IMR-90 (cell line): ENCODE measurements at regions not wholly inside any gene's neighbourhood (a gene's known extent, or its start where the extent isn't known, plus 50 kb on each side); places are given as distances from the start of the nearest gene placed in this dataset.

Experiments
- ATAC-seq: fragments of 200-7000 bp; cut with Tn5 transposase; 2 replicates; pipeline ENCODE4 v1.9.1; 2020; ENCODE audit warnings: low read depth, mild to moderate bottlenecking, moderate library complexity
- BruUV-seq: library from RNA; stranded (reverse); fragments of 400-500 nt; replicated peaks from 2 replicates; lab custom pipeline; 2021; lab: Mats Ljungman, UMichigan
- CTCF ChIA-PET: fragments of 300-600 bp; formaldehyde crosslinking; extraction: SDS; loops from one replicate; lab custom pipeline; 2021; ENCODE audit warnings: antibody characterized with exemption; lab: Yijun Ruan, JAX
- POLR2A ChIA-PET: fragments of 300-600 bp; sonication (Branson Sonifier 250); formaldehyde crosslinking; loops from one replicate; lab custom pipeline; 2022; ENCODE audit warnings: antibody characterized with exemption; ENCODE audit not compliant: unreplicated experiment; lab: Charles Lee
- DNase-seq: peaks from one replicate; pipeline ENCODE4 v3.0.0; 2013
- H2AFZ ChIP-seq: replicated peaks from 2 replicates; pipeline ENCODE3; 2013; ENCODE audit warnings: low read length, mild to moderate bottlenecking; ENCODE audit not compliant: poor library complexity
- H2AK5ac ChIP-seq: 2 replicates; pipeline ENCODE4 v1.6.1; 2013; ENCODE audit warnings: low read depth, low read length, inconsistent platforms
- H2AK9ac ChIP-seq: replicated peaks from 2 replicates; pipeline ENCODE3; 2013; ENCODE audit warnings: mild to moderate bottlenecking, low read depth, low read length, moderate library complexity; ENCODE audit not compliant: poor library complexity
- H2BK120ac ChIP-seq: 2 replicates; pipeline ENCODE4 v1.6.1; 2013; ENCODE audit warnings: low read depth, low read length, inconsistent platforms
- H2BK15ac ChIP-seq: 3 replicates; pipeline ENCODE4 v1.6.1; 2013; ENCODE audit warnings: low read depth, low read length, inconsistent platforms
- H2BK20ac ChIP-seq: 2 replicates; pipeline ENCODE4 v1.6.1; 2013; ENCODE audit warnings: low read depth, mild to moderate bottlenecking, inconsistent platforms, low read length, moderate library complexity
- H2BK5ac ChIP-seq: 2 replicates; pipeline ENCODE4 v1.6.1; 2013; ENCODE audit warnings: mild to moderate bottlenecking, low read depth, low read length, inconsistent platforms; ENCODE audit not compliant: poor library complexity, severe bottlenecking
- H3K14ac ChIP-seq: replicated peaks from 2 replicates; pipeline ENCODE4 v1.6.1; 2013; ENCODE audit warnings: low read depth, low read length, inconsistent platforms
- H3K18ac ChIP-seq: 2 replicates; pipeline ENCODE4 v1.6.1; 2013; ENCODE audit warnings: low read depth, low read length, control low read depth
- H3K23ac ChIP-seq: 2 replicates; pipeline ENCODE4 v1.6.1; 2013; ENCODE audit warnings: low read depth, low read length, inconsistent platforms
- H3K27ac ChIP-seq: 2 replicates; pipeline ENCODE4 v1.5.1; 2013; ENCODE audit warnings: mild to moderate bottlenecking, control low read depth, low read length; ENCODE audit not compliant: insufficient read depth
- H3K27me3 ChIP-seq: 2 replicates; pipeline ENCODE4 v1.6.1; 2013; ENCODE audit warnings: low read length; ENCODE audit not compliant: control insufficient read depth, insufficient read depth
- H3K36me3 ChIP-seq: 2 replicates; pipeline ENCODE4 v1.6.1; 2013; ENCODE audit warnings: low read length, mixed read lengths; ENCODE audit not compliant: control insufficient read depth, insufficient read depth
- H3K4ac ChIP-seq: 2 replicates; pipeline ENCODE4 v1.6.1; 2013; ENCODE audit warnings: low read depth, low read length, inconsistent platforms
- H3K4me1 ChIP-seq: 2 replicates; pipeline ENCODE4 v1.6.1; 2013; ENCODE audit warnings: low read length, mixed read lengths; ENCODE audit not compliant: control insufficient read depth, insufficient read depth
- H3K4me2 ChIP-seq: 2 replicates; pipeline ENCODE4 v1.6.1; 2013; ENCODE audit warnings: low read depth, mild to moderate bottlenecking, control low read depth, low read length, moderate library complexity
- H3K4me3 ChIP-seq: 2 replicates; pipeline ENCODE4 v1.5.1; 2013; ENCODE audit warnings: low read depth, mild to moderate bottlenecking, control low read depth, low read length, moderate library complexity; ENCODE audit not compliant: insufficient read depth
- H3K56ac ChIP-seq: 2 replicates; pipeline ENCODE4 v1.6.1; 2013; ENCODE audit warnings: low read length, inconsistent platforms; ENCODE audit not compliant: insufficient read depth; ENCODE audit errors: extremely low read depth
- H3K79me1 ChIP-seq, 2 experiments: 2 replicates each; pipeline ENCODE4 v1.6.1; 2013; ENCODE audit warnings: low read length in 2 of 2, inconsistent platforms in 1 of 2, low read depth in 1 of 2
- H3K9ac ChIP-seq: 2 replicates; pipeline ENCODE4 v1.6.1; 2013; ENCODE audit warnings: low read depth, low read length, control low read depth
- H3K9me1 ChIP-seq: 2 replicates; pipeline ENCODE4 v1.6.1; 2013; ENCODE audit warnings: low read length, inconsistent platforms; ENCODE audit not compliant: insufficient read depth
- H3K9me3 ChIP-seq: 2 replicates; pipeline ENCODE4 v1.6.1; 2013; ENCODE audit warnings: low read length; ENCODE audit not compliant: control insufficient read depth, insufficient read depth
- H4K20me1 ChIP-seq: 2 replicates; pipeline ENCODE4 v1.6.1; 2013; ENCODE audit warnings: low read length, inconsistent platforms; ENCODE audit not compliant: insufficient read depth
- H4K5ac ChIP-seq: 2 replicates; pipeline ENCODE4 v1.6.1; 2013; ENCODE audit warnings: mild to moderate bottlenecking, low read depth, low read length, control low read depth
- H4K8ac ChIP-seq, 2 experiments: 2 replicates each; pipeline ENCODE4 v1.6.1; 2013; ENCODE audit warnings: low read depth in 2 of 2, low read length in 2 of 2, control low read depth in 1 of 2, inconsistent platforms in 1 of 2
- H4K91ac ChIP-seq: 2 replicates; pipeline ENCODE4 v1.6.1; 2013; ENCODE audit warnings: low read depth, low read length, inconsistent platforms; ENCODE audit not compliant: insufficient read depth
- BHLHE40 ChIP-seq: fragments of 150-350 bp; IDR thresholded peaks from 2 replicates; pipeline ENCODE4 v1.6.1; 2016; ENCODE audit warnings: mild to moderate bottlenecking, low read depth, low read length
- CEBPB ChIP-seq: IDR thresholded peaks from 2 replicates; pipeline ENCODE4 v1.6.1; 2012; ENCODE audit warnings: low read depth, low read length, improper control_type of control experiment
- CHD1 ChIP-seq: IDR thresholded peaks from 2 replicates; pipeline ENCODE4 v1.6.1; 2012; ENCODE audit warnings: low read depth, low read length, improper control_type of control experiment
- CTCF ChIP-seq: conservative IDR thresholded peaks from 2 replicates; pipeline ENCODE4 v1.5.1; 2012; ENCODE audit warnings: mild to moderate bottlenecking, low read depth, low read length, improper control_type of control experiment
- ELK1 ChIP-seq: fragments of 150-350 bp; IDR thresholded peaks from 2 replicates; pipeline ENCODE4 v1.6.1; 2016; ENCODE audit warnings: low read depth, mild to moderate bottlenecking, low read length, moderate library complexity, borderline replicate concordance
- FOS ChIP-seq: fragments of 150-350 bp; IDR thresholded peaks from 2 replicates; pipeline ENCODE4 v1.6.1; 2016; ENCODE audit warnings: low read depth, low read length
- MAFK ChIP-seq: IDR thresholded peaks from 2 replicates; pipeline ENCODE4 v1.6.1; 2012; ENCODE audit warnings: low read depth, low read length, improper control_type of control experiment
- MAZ ChIP-seq: IDR thresholded peaks from 2 replicates; pipeline ENCODE4 v1.6.1; 2012; ENCODE audit warnings: low read depth, mild to moderate bottlenecking, low read length, improper control_type of control experiment, moderate library complexity, borderline replicate concordance
- MXI1 ChIP-seq: IDR thresholded peaks from 2 replicates; pipeline ENCODE4 v1.6.1; 2012; ENCODE audit warnings: low read depth, mild to moderate bottlenecking, low read length, moderate library complexity, borderline replicate concordance
- NFE2L2 ChIP-seq: fragments of 150-350 bp; IDR thresholded peaks from 2 replicates; pipeline ENCODE4 v1.6.1; 2016; ENCODE audit warnings: low read depth, mild to moderate bottlenecking, low read length
- POLR2A ChIP-seq: IDR thresholded peaks from 2 replicates; pipeline ENCODE4 v1.6.1; 2012; ENCODE audit warnings: mild to moderate bottlenecking, low read depth, low read length
- RAD21 ChIP-seq: IDR thresholded peaks from 2 replicates; pipeline ENCODE4 v1.6.1; 2012; ENCODE audit warnings: low read length, improper control_type of control experiment
- RCOR1 ChIP-seq: IDR thresholded peaks from 2 replicates; pipeline ENCODE4 v1.6.1; 2012; ENCODE audit warnings: mild to moderate bottlenecking, low read length, improper control_type of control experiment; ENCODE audit not compliant: insufficient replicate concordance
- RFX5 ChIP-seq: IDR thresholded peaks from 2 replicates; pipeline ENCODE4 v1.8.0; 2012; ENCODE audit warnings: low read depth, mild to moderate bottlenecking, low read length, moderate library complexity
- SMC3 ChIP-seq: fragments of 150-350 bp; IDR thresholded peaks from 2 replicates; pipeline ENCODE4 v1.6.1; 2016; ENCODE audit warnings: low read depth, mild to moderate bottlenecking, antibody characterized with exemption, low read length, moderate library complexity
- WGBS, 2 experiments: methylation state at CpG; one replicate each; pipeline versions ENCODE4 v1.1.5 to v1.1.7; 2013; ENCODE audit warnings: missing lambda C conversion rate in 2 of 2; ENCODE audit not compliant: insufficient read length in 1 of 2; ENCODE audit errors: extremely low coverage in 2 of 2; 5-methylcytosine and 5-hydroxymethylcytosine counted together
- dilution Hi-C: fragments of 300-500 bp; cut with HindIII; formaldehyde crosslinking; loops from one replicate; pipeline ENCODE4 v1.14.3; 2018; ENCODE audit warnings: low sequenced_read_pairs; ENCODE audit not compliant: unreplicated experiment
- in situ Hi-C: fragments of 300-500 bp; cut with MboI; formaldehyde crosslinking; loops from 3 replicates; pipeline ENCODE4 v1.14.3; 2019; ENCODE audit warnings: low sequenced_read_pairs, inconsistent platforms, mixed read lengths
- intact Hi-C: fragments of 100-400 bp; cut with micrococcal nuclease; formaldehyde crosslinking; loops from 2 replicates; pipeline ENCODE4 v1.10.0; 2022
- TF ChIP-seq, protein P1 (sequence below): fragments of 150-350 bp; IDR thresholded peaks from 2 replicates; pipeline ENCODE4 v1.6.1; 2017; ENCODE audit warnings: mild to moderate bottlenecking, antibody characterized with exemption, low read length, low read depth

DNA sequence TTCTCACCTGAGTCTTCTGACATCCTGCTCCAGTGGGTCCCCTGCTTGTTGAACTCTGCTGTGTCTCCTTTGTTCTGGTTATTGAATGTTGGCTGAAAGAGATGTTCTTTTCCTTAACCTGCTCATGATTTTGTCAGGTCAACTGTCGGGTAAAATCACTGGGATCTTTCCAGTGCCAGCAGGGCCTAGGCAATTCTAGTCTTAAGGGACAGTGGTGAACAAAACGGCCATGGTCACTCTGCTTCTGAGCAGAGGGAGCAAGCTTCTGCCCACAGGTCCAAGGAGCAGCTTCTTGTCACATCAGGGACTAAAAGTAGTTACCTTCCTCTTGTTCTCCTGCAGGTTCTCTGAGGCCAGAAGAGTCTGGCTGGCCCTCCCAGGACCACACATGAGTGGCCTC, 65.6 kb downstream of the SEC61B start:
- ChIA-PET CTCF (interaction anchor here (0.7 kb wide), 1 partner anchor 527 kb away, joined by 3 read pairs; no protein-coding TSS in a partner anchor), POLR2A (no interaction called here)
- no peak for TF ChIP-seq RFX5
- no peak for TF ChIP-seq MAZ
- TF ChIP-seq CHD1 = no peak
- TF ChIP-seq POLR2A = no peak
- TF ChIP-seq BHLHE40 = no peak
- TF ChIP-seq MAFK = no peak
- no peak for TF ChIP-seq CEBPB
- no peak for TF ChIP-seq CTCF
- no peak for TF ChIP-seq NFE2L2
- TF ChIP-seq RCOR1 = no peak
- TF ChIP-seq FOS = no peak
- TF ChIP-seq ELK1 = no peak
- no peak for TF ChIP-seq SMC3
- TF ChIP-seq RAD21 = no peak
- TF ChIP-seq MXI1 = no peak
- TF ChIP-seq, protein P1, sequence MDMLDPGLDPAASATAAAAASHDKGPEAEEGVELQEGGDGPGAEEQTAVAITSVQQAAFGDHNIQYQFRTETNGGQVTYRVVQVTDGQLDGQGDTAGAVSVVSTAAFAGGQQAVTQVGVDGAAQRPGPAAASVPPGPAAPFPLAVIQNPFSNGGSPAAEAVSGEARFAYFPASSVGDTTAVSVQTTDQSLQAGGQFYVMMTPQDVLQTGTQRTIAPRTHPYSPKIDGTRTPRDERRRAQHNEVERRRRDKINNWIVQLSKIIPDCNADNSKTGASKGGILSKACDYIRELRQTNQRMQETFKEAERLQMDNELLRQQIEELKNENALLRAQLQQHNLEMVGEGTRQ = no peak
- Histone ChIP-seq H4K20me1 (no peaks in the 10 kb centered on the region), H3K4ac (no peak overlapping the region), H2BK120ac (no peak overlapping the region), H2AK9ac (no peak overlapping the region), H3K36me3 (no peaks in the 10 kb centered on the region), H2BK20ac (no peak overlapping the region), H3K18ac (no peak overlapping the region), H2AFZ (peak overlapping the region; percentile 9), H4K91ac (no peak overlapping the region), H3K9me1 (no peaks in the 10 kb centered on the region), H3K4me2 (no peak overlapping the region), H3K27me3 (peaks cover 26% of the 10 kb centered on the region), H3K23ac (no peak overlapping the region), H4K8ac (no peak overlapping the region), H3K9me3 (no peaks in the 10 kb centered on the region), H2AK5ac (no peak overlapping the region), H3K4me3 (no peak overlapping the region), H3K9ac (no peak overlapping the region), H3K79me1 (no peaks in the 10 kb centered on the region), H4K5ac (no peak overlapping the region), H2BK5ac (no peak overlapping the region), H3K14ac (no peak overlapping the region), H3K4me1 (no peaks in the 10 kb centered on the region), H3K27ac (no peak overlapping the region), H2BK15ac (no peak overlapping the region), H3K56ac (no peak overlapping the region)
- intact Hi-C loops (no loop called here), in situ Hi-C loops (no loop called here), dilution Hi-C loops (no loop called here)
- BruUV-seq = no TSS peak
- WGBS, 2 experiments = 58% methylated on average over 2 of the region's 2 CpGs; no CpG with 5 or more reads in 1 of the 2 experiments
- DNase-seq = no peak
- ATAC-seq = no peak
